T-helper 2 cell treated with Interferon-gamma antibody and Interleukin-4, amounts not matched to agents 100 ng/mL and 5 ng/mL, for 36 hours (primary cell): ENCODE measurements at regions not wholly inside any gene's neighbourhood (a gene's known extent, or its start where the extent isn't known, plus 50 kb on each side); places are given as distances from the start of the nearest gene placed in this dataset.

Experiments
- intact Hi-C: fragments of 100-400 bp; cut with micrococcal nuclease; formaldehyde crosslinking; loops from one replicate; pipeline ENCODE4 v1.15.1; 2023

GRCh38 chr4:35700663-35701062, 543.7 kb downstream of the ARAP2 start:
- intact Hi-C loops = no loop called here

GRCh38 chr4:35709080-35709479, 535.2 kb downstream of the ARAP2 start:
- intact Hi-C loops = no loop called here

DNA sequence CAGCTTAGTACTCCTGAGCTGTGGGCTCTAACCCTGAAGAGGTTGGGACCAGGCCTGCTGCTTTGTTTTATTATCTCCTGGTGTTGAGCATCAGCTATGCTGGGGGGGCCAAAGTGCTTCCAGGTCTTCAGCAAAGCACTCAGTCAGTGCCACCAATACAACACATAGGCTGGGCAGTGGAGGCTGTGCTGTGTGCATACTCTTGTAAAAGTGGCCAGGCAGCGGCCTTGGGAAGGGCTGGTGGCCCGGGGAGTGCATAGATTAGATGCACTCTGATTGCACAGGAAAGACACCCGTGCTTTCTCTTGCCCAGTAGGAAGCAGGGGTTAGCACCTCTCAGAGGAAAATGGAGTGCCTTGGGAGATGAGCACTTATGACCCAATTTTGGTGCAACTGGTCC, 534.0 kb downstream of the ARAP2 start:
- intact Hi-C loops = no loop called here

- intact Hi-C loops = no loop called here
Measured at GRCh38 chr4:35711127-35711526, 533.2 kb downstream of the ARAP2 start.

- intact Hi-C loops = loop anchor here (2.0 kb wide), 1 partner anchor 211 kb away; no protein-coding TSS in a partner anchor
Measured at GRCh38 chr4:35723973-35724372, 520.3 kb downstream of the ARAP2 start.

DNA sequence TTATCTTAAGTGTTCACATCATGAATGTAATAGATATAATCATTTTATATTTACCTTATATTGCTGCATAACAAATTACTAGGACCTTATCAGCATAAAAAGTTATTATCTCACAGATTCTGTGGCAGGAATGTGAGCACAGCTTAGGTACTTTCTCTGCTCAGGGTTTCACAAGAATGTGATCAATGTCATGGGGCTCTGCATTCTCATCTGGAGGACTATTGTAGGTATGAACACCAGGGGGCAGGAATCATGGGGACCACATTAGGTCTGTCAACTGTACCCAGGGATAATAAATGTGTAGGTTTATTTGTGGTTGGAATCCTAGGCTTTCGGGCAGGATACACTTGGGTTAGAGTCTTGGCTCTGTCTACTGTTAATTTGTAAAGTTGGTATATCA, 519.2 kb downstream of the ARAP2 start:
- intact Hi-C loops = loop anchor here (2.0 kb wide), 1 partner anchor 210 kb away; no protein-coding TSS in a partner anchor

- intact Hi-C loops = no loop called here
Measured at GRCh38 chr4:35730414-35730813, 513.9 kb downstream of the ARAP2 start.

GRCh38 chr4:35734381-35735098, 509.8 kb downstream of the ARAP2 start:
- intact Hi-C loops = no loop called here

DNA sequence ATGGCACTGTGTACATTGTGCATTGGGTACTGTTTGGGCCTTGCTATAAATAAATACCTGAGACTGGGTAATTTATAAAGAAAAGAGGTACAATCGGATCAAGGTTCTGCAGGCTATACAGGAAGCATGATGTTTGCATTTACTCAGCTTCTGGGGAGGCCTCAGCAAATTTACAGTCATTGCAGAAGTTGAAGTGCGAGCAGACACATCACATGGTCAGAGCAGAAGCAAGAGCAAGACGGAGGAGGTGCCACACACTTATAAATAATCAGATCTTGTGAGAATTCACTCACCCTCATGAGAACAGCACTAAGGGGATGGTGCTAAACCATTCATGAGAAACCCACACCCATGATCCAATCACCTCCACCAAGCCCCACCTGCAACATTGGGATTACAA, 505.0 kb downstream of the ARAP2 start:
- intact Hi-C loops = no loop called here

- intact Hi-C loops = no loop called here
Measured at GRCh38 chr4:35754047-35754446, 490.3 kb downstream of the ARAP2 start.

GRCh38 chr4:35757836-35758235, 486.5 kb downstream of the ARAP2 start:
- intact Hi-C loops = no loop called here

- intact Hi-C loops = no loop called here
Measured at GRCh38 chr4:35760807-35761206, 483.5 kb downstream of the ARAP2 start.

GRCh38 chr4:35771571-35771970, 472.7 kb downstream of the ARAP2 start:
- intact Hi-C loops = no loop called here

GRCh38 chr4:35772291-35772690, 472.0 kb downstream of the ARAP2 start:
- intact Hi-C loops = no loop called here

DNA sequence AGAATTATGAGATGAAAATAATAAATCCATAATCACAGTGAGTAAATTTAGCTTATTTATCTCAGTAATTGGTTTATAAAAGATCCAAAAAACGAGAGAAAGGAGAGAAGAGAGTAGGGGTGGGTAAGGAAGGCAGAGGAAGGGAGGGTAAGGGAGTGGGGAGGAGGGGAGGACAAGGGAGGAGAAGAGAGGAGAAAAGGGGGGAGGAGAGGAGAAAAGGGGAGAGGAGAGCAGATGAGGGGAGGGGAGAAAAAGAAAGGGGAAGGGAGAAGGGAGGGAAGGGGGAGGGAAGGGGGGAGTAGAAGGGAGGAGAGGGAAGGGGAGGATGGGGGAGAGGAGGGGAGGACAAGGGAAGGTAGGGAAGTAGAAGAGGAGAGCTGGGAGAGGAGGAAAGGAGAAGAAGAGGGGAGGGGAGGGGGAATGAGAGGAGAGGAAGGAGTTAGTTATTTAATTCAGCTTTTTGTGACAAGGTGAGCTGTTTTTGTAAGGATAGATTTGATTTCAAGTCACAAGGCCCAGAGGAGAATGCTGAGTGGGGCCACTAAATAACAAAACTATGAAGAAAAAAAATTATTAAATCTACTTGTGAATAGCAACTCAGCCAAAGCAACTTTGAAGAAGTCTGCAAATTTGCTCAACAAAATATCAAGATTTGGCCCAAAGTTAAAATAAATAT, 454.3 kb downstream of the ARAP2 start:
- intact Hi-C loops = no loop called here

DNA sequence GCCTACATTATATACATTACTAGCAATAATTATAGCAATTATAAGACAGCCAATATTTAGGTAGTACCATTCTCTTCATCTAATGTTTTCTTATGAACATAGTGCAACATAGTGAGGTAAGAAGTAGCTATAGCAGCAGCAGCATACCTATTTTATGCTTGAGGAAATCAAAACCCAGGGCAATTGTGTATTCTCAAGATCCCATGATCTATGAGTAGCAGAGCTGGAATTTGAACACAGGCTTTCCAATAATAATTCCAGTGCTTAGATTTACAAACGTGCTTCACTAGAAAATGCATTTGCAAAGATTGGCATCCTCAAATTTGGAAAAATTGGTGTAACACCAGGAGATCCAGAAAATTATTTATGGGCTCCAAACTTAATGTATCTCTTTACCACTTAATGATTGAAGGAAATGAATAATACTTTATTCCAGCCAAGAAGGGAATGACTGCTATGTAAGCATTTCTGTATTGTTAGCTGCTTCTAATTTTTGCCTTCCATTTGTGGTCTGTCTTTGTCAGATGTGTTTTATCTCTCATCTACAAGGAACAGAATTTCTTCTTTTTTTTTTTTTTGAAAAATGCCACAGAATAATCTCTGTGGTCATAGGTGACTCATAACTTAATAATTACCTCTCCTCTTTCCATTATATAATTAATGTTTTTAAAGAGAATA, 451.1 kb downstream of the ARAP2 start:
- intact Hi-C loops = no loop called here

DNA sequence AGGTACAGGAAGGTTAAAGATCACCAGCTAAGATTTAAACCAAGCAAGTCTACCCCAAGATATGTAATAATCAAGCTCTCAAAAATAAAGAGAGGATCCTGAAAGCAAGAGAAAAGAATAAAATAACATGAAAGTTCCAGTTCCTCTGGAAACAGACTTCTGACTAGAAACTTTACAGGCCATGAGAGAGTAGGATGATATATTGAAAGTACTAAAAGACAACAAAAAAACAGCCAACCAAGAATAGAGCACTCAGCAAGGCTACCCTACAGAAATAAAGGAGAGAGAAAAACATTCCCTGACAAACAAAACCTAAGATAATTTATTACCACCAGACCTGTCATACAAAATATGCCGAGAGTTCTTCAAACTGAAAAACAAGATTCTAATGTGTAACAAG, 450.5 kb downstream of the ARAP2 start:
- intact Hi-C loops = no loop called here

- intact Hi-C loops = no loop called here
Measured at GRCh38 chr4:35800669-35801068, 443.6 kb downstream of the ARAP2 start.

DNA sequence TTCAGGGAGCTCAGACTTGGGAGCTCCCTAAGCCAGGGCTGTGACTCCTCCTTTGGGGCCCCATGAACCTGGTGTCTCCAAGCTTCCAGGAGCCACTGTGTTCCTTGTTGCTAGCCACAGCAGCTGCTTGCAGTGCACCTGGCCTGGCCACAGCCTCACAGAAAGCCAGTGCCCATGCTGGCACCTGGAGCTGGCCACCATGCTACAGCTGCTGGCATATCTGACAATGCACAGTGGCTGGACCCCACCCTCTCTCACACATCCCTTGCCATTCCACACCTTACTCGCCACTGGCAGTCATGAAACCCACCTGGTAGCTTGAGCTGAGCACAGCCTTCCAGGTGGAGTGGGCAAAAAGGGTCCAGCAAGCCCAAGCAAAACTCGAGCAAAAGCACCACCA, 441.7 kb downstream of the ARAP2 start:
- intact Hi-C loops = no loop called here

GRCh38 chr4:35818520-35818919, 425.8 kb downstream of the ARAP2 start:
- intact Hi-C loops = no loop called here

GRCh38 chr4:35820003-35820402, 424.3 kb downstream of the ARAP2 start:
- intact Hi-C loops = no loop called here

- intact Hi-C loops = no loop called here
Measured at GRCh38 chr4:35824231-35824630, 420.1 kb downstream of the ARAP2 start.
